ENCODE measurements at regions not wholly inside any gene's neighbourhood (a gene's known extent, or its start where the extent isn't known, plus 50 kb on each side); places are given as distances from the start of the nearest gene placed in this dataset.

DNA sequence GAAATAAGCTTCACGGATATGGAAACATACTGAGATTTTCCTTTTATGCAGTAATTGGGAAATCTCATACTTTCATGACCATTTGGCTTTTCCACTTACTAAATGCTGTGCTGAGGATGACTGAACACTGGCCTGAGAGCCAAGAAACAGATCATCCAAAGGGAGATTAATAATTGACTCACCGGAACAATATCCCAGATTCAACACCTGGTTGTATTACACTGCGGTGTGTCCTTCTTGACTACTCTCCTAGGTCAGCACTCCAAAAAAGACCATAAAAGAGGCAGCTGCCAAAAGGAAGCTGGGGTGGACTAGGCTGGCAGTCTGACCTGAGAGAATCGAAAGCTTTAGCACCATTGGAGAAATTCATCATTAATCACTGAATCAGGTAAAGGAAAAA, 469.1 kb downstream of the CBLN2 start:
- DNase-seq = no peak

GRCh38 chr18:72063001-72063400, 481.1 kb downstream of the CBLN2 start:
- no peak for DNase-seq

DNA sequence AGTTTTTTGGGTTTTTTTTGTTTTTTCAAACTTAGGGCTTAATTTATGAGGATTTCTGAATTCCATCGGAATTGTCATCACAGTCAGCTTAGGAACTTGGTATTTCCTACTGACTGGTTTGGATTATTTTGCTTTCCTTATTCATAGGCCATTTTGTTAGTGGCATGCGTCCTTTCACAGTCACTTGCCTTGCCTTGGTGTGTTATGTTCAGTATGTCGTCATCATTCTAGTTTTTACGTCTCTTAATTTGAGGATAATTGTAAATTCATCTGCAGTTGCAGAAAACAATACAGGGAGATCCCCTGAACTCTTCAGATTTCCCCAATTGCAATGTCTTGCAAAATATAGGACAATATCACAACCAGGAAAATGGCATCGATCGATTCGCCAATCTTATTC, 485.3 kb downstream of the CBLN2 start:
- DNase-seq = no peak

GRCh38 chr18:72056171-72056570, 488.0 kb downstream of the CBLN2 start:
- DNase-seq = no peak

DNA sequence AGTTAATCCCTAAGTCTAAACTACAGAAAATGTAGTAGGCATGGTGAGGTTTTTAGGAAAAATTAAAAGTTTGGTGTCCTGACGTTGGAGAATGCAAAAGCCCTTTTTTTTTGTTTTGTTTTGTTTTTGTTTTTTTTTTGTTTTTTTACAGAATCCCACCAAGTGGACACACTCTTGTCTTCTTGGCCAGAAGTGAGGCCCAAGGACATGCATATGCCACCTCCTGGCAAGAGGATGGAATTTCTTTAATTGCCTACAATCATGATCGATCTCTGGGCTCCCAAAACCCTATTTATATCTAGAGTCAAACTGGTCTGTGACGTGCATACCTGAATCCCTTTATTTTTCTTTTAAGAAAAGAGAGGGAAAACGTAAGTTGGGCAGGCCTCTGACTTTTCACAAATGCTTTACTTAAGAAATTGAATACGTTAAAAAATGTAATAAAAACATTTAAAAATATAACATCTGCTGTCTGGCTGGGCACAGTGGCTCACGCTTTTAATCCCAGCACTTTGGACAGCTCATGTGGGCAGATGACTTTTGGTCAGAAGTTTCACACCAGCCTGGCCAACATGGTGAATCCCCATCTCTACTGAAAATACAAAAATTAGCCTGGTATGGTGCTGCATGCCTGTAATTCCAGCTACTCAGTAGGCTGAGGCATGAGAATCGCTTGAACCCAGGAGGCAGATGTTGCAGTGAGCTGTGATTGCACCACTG, 502.7 kb downstream of the CBLN2 start:
- DNase-seq = no peak

DNA sequence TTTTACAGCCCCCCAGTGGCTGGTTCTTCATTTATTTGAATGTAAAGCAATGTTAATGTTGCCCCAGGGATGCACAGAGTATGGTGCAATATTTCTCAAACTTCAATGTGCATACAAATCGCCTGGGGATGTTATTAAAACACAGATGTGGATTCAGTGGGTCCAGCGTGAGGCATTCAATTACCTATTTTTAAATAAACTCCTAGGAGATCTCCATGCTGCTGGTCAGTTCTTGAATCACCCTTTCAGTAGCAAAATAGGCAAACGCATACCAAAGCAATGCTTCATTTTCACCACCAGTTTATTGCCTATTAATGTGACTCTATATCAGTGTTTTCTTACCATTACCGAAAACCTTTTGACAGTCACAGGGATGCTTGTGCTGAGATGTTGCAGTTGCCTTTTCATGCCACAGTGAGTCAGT, 530.7 kb downstream of the CBLN2 start:
- no peak for DNase-seq

GRCh38 chr18:71998547-71999097, 545.5 kb downstream of the CBLN2 start:
- DNase-seq = no peak

DNA sequence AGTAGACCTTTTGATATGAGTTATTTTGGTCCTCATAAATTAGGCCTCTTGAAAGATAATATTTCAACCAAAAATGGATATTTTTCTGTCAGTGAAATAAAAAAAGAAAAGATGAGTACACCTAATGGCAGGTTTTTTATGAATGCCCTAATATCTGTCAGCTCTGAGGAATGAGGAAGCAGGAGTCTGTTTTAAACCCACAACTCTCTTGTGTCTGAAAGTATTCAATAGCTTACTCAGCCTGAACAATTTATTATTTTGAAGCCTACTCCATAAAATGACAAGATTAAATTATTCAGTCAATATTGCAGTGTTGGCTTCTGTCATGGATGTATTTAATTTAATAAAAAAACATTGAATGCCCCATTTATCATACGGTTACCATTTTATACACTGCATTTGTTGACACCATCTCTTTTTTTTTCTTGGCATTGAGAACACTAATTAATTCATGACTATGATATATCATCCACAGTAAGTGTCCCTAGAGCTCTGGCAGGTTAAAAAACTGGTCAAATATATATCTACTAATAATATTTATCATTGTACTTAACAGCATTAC, 548.2 kb downstream of the CBLN2 start:
- no peak for DNase-seq

DNA sequence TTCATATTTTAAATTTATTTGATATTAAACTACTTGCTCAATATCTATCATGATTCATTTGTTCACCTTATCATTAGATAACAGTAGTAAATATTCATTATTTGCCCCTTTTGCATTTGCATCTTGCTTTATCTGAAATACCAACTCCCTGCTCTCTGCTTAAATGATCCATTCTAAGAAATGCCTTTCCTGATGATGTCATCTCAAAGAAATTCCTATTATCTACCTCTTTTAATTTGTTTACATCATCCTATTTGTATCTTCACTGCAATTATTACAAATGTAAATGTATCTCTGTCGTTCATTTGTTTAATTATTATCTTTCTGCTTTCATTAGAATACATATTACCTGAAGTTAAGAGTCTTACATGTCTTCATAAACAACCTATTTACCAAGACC, 549.9 kb downstream of the CBLN2 start:
- no peak for DNase-seq

GRCh38 chr18:71989616-71990015, 554.5 kb downstream of the CBLN2 start:
- DNase-seq = no peak

GRCh38 chr18:71986351-71987050, 557.6 kb downstream of the CBLN2 start:
- no peak for DNase-seq

DNA sequence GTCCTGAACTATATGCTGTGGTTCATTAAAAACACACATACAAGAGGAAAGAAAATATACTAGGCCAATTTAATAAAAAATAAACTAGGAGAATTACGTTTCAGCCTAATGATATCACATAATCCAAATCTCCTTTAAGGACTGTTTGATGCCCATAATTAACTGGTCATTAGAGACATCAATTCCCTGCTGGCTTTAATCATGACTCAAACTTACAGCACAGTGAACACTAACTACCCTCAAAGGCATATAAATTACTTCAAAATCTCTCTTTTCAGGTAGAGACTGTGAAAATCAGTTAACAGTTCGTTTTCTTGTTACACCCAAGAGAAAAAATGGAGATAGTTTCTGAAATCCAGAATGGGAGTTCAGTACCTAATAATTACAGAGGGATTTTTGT, 567.4 kb downstream of the CBLN2 start:
- no peak for DNase-seq

GRCh38 chr18:71966791-71967190, 577.4 kb downstream of the CBLN2 start:
- DNase-seq = no peak

- no peak for DNase-seq
These were observed 585.5 kb downstream of the CBLN2 start for GRCh38 chr18:71958605-71959004.

DNA sequence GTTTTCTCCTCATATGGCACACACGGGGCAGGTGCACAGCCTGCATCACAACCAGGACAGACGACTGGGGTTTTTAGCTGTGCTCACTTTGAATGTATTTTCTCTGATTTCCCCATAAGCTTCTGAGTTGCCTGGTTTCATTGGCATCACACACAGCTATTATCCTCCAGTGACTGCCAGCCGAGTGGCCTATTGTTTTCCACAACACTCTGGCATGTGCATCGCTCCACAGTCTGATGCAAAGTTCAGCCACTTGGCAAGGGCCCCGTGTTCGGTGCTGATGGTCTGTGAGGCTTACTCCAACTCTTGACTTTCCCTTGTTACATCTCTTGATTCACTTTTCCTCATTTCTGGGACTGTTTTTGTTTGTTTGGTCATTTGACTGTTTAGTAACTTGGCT, 593.1 kb downstream of the CBLN2 start:
- no peak for DNase-seq

DNA sequence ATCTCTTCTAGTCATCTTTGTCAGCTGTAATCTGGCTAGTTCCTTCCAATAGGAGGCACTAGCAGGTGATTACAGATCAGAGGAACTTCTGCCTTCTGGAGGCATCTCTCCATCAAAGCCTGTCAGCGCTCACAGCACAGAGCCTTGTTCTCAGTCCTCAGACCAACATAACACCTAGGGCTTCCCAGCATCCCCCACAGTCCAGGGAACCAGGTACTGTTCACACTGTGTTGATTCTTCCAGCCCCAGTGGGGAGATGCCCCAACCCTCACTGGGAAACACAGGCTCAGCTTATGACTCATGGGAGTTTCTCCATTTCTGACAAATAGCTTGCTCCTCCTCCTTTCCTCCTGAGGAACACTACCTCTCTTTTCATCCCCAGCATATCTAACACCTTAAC, 601.7 kb downstream of the CBLN2 start:
- no peak for DNase-seq

DNA sequence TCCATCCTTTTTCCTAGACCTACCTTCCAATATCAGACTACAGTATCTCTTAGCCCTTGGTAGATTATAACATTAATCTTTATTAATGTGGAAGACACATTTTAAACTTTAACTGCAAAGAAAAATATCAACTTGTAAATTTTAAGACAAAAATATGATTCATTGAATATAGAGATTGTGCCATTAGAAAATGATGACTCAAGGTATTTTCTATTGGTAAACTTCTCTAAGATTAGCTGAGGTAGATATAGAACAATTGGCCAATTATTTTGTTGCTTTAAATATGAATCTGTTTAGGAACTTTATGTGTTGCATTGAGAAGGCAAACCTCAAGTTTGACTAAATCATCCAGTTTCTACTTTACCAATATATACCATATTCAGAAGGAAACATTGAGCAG, 604.7 kb downstream of the CBLN2 start:
- DNase-seq = no peak

DNA sequence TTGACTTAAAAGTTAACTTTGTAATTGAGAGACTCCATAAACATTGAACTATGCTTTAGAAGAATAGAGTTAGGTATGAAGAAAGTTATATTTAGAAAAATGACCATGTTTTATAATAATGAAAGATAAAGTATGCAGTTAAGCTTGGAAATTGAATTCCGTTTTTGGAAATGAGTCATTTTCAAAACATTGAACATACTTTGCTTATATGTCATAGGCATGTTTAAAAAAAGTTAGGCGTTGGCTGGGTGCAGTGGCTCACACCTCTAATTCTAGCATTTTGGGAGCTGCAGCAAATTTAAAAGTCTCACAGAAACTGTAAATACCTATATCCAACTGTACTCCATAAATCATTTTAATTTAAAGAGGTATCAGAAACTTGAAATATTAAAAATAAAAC, 607.4 kb downstream of the CBLN2 start:
- no peak for DNase-seq

- DNase-seq = no peak
These were observed 624.9 kb downstream of the CBLN2 start for GRCh38 chr18:71919211-71919610.

- no peak for DNase-seq
These were observed 630.5 kb downstream of the CBLN2 start for GRCh38 chr18:71913641-71914040.

GRCh38 chr18:71902482-71902881, 641.7 kb downstream of the CBLN2 start:
- no peak for DNase-seq

DNA sequence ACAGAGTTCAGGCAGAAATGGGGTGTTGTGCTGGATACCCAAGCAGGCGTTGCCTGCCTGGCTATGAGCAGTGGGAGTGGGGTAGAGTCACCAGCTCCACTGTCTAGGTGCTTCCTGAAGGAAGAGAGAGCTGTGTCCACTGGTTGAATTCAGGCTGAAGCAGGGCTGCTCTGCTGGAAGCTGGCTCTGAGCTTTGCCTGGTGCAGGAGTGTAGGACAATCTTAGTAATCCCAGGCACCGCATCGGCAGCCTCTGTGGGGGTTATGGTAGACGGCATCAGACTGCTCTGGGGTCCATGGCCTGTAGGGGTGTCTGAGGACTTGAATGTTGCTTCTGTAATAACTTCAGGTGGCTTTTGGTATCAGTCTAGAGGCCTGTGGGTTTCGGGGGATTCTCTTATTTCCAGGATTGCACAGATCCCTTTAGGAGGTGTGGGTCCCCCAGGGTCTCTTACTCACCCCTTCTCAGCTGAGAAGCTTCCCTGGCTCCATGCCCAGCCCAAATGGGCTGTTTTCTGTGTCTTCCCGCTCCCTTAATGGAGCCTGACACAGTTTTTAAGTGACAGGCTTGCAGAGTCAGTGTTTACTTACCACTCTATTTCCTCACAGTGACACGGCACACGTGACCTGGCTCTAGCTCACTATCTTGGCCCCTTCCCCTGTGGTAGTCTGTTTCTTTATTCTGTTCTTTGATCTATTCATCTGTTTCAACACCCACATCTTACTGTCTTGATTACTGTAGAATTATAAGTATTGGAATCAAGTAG, 644.3 kb downstream of the CBLN2 start:
- DNase-seq = no peak

GRCh38 chr18:71899183-71899582, 645.0 kb downstream of the CBLN2 start:
- no peak for DNase-seq

All from left kidney (tissue), 1 donor.